ENCODE measurements at regions not wholly inside any gene's neighbourhood (a gene's known extent, or its start where the extent isn't known, plus 50 kb on each side); places are given as distances from the start of the nearest gene placed in this dataset.
"Not testable (repeated sequence)": the region's sequence is repeated elsewhere in the genome, so short reads cannot be mapped to it uniquely, and the experiment has no call there.

- peak in 2 of 6 donors; percentile 13 to 35 for DNase-seq (ENCODE audit: low read depth in 4 of 6, low spot score in 6 of 6)
These were observed 226.6 kb upstream of the MOCS1 start for GRCh38 chr6:40160826-40161225.

GRCh38 chr6:40159865-40160264 lies 225.6 kb upstream of the MOCS1 start:
- no peaks in the 10 kb centered on the region for H3K9me3 ChIP-seq (ENCODE audit: control insufficient read depth, insufficient read depth, low read length)
- H3K27me3 ChIP-seq (ENCODE audit: control insufficient read depth, insufficient read depth, low read length) = no peaks in the 10 kb centered on the region
- WGBS (ENCODE audit: insufficient coverage) = 73% methylated on average over 2 of the region's 2 CpGs
- no peak overlapping the region for H3K27ac ChIP-seq (ENCODE audit: low read depth, low read length)
- no peak overlapping the region for H3K4me3 ChIP-seq (ENCODE audit: low read depth, low read length)
- peaks cover 4% of the 10 kb centered on the region for H3K4me1 ChIP-seq (ENCODE audit: control insufficient read depth, insufficient read depth, low read length)
- H3K36me3 ChIP-seq (ENCODE audit: control insufficient read depth, insufficient read depth, low read length) = no peaks in the 10 kb centered on the region
- no peak for DNase-seq (ENCODE audit: low read depth in 4 of 6, low spot score in 6 of 6)

More at GRCh38 chr6:40160826-40161225, 226.6 kb upstream of the MOCS1 start:
- H3K4me3 ChIP-seq (ENCODE audit: low read depth, low read length) = no peak overlapping the region
- H3K27ac ChIP-seq (ENCODE audit: low read depth, low read length) = no peak overlapping the region
- WGBS (ENCODE audit: insufficient coverage) = 80% methylated on average over 1 of the region's 3 CpGs
- no peaks in the 10 kb centered on the region for H3K36me3 ChIP-seq (ENCODE audit: control insufficient read depth, insufficient read depth, low read length)
- H3K4me1 ChIP-seq (ENCODE audit: control insufficient read depth, insufficient read depth, low read length) = peaks cover 4% of the 10 kb centered on the region
- no peaks in the 10 kb centered on the region for H3K9me3 ChIP-seq (ENCODE audit: control insufficient read depth, insufficient read depth, low read length)
- no peaks in the 10 kb centered on the region for H3K27me3 ChIP-seq (ENCODE audit: control insufficient read depth, insufficient read depth, low read length)

GRCh38 chr6:40152701-40153436 lies 218.6 kb upstream of the MOCS1 start:
- no peak for DNase-seq (ENCODE audit: low read depth in 4 of 6, low spot score in 6 of 6)
- H3K9me3 ChIP-seq (ENCODE audit: control insufficient read depth, insufficient read depth, low read length) = no peaks in the 10 kb centered on the region
- H3K36me3 ChIP-seq (ENCODE audit: control insufficient read depth, insufficient read depth, low read length) = no peaks in the 10 kb centered on the region
- no peak overlapping the region for H3K4me3 ChIP-seq (ENCODE audit: low read depth, low read length)
- no peaks in the 10 kb centered on the region for H3K27me3 ChIP-seq (ENCODE audit: control insufficient read depth, insufficient read depth, low read length)
- H3K4me1 ChIP-seq (ENCODE audit: control insufficient read depth, insufficient read depth, low read length) = no peaks in the 10 kb centered on the region
- no peak overlapping the region for H3K27ac ChIP-seq (ENCODE audit: low read depth, low read length)
- WGBS (ENCODE audit: insufficient coverage) = 86% methylated on average over 5 of the region's 9 CpGs

GRCh38 chr6:40152196-40152595 lies 217.9 kb upstream of the MOCS1 start:
- Histone ChIP-seq H3K27ac (ENCODE audit: low read depth, low read length) (no peak overlapping the region), H3K4me1 (ENCODE audit: control insufficient read depth, insufficient read depth, low read length) (no peaks in the 10 kb centered on the region), H3K4me3 (ENCODE audit: low read depth, low read length) (no peak overlapping the region), H3K36me3 (ENCODE audit: control insufficient read depth, insufficient read depth, low read length) (no peaks in the 10 kb centered on the region), H3K9me3 (ENCODE audit: control insufficient read depth, insufficient read depth, low read length) (no peaks in the 10 kb centered on the region), H3K27me3 (ENCODE audit: control insufficient read depth, insufficient read depth, low read length) (no peaks in the 10 kb centered on the region)
- no peak for DNase-seq (ENCODE audit: low read depth in 4 of 6, low spot score in 6 of 6)

GRCh38 chr6:40148882-40149573 lies 214.8 kb upstream of the MOCS1 start:
- H3K4me1 ChIP-seq (ENCODE audit: control insufficient read depth, insufficient read depth, low read length) = no peaks in the 10 kb centered on the region
- no peak overlapping the region for H3K27ac ChIP-seq (ENCODE audit: low read depth, low read length)
- H3K36me3 ChIP-seq (ENCODE audit: control insufficient read depth, insufficient read depth, low read length) = no peaks in the 10 kb centered on the region
- WGBS (ENCODE audit: insufficient coverage) = 100% methylated on average over 1 of the region's 2 CpGs
- no peak for DNase-seq (ENCODE audit: low read depth in 4 of 6, low spot score in 6 of 6)
- H3K9me3 ChIP-seq (ENCODE audit: control insufficient read depth, insufficient read depth, low read length) = no peaks in the 10 kb centered on the region
- no peak overlapping the region for H3K4me3 ChIP-seq (ENCODE audit: low read depth, low read length)
- H3K27me3 ChIP-seq (ENCODE audit: control insufficient read depth, insufficient read depth, low read length) = no peaks in the 10 kb centered on the region

GRCh38 chr6:40146902-40147301 lies 212.6 kb upstream of the MOCS1 start:
- H3K27ac ChIP-seq (ENCODE audit: low read depth, low read length) = no peak overlapping the region
- H3K36me3 ChIP-seq (ENCODE audit: control insufficient read depth, insufficient read depth, low read length) = no peaks in the 10 kb centered on the region
- H3K4me1 ChIP-seq (ENCODE audit: control insufficient read depth, insufficient read depth, low read length) = no peaks in the 10 kb centered on the region
- no peaks in the 10 kb centered on the region for H3K9me3 ChIP-seq (ENCODE audit: control insufficient read depth, insufficient read depth, low read length)
- H3K27me3 ChIP-seq (ENCODE audit: control insufficient read depth, insufficient read depth, low read length) = no peaks in the 10 kb centered on the region
- no peak overlapping the region for H3K4me3 ChIP-seq (ENCODE audit: low read depth, low read length)
- no peak for DNase-seq (ENCODE audit: low read depth in 4 of 6, low spot score in 6 of 6)
- 92% methylated on average over 3 of the region's 3 CpGs for WGBS (ENCODE audit: insufficient coverage)

GRCh38 chr6:40139447-40139846 lies 205.2 kb upstream of the MOCS1 start:
- Histone ChIP-seq H3K4me3 (ENCODE audit: low read depth, low read length) (no peak overlapping the region), H3K4me1 (ENCODE audit: control insufficient read depth, insufficient read depth, low read length) (no peaks in the 10 kb centered on the region), H3K9me3 (ENCODE audit: control insufficient read depth, insufficient read depth, low read length) (no peaks in the 10 kb centered on the region), H3K27me3 (ENCODE audit: control insufficient read depth, insufficient read depth, low read length) (no peaks in the 10 kb centered on the region), H3K36me3 (ENCODE audit: control insufficient read depth, insufficient read depth, low read length) (no peaks in the 10 kb centered on the region), H3K27ac (ENCODE audit: low read depth, low read length) (no peak overlapping the region)
- no peak for DNase-seq (ENCODE audit: low read depth in 4 of 6, low spot score in 6 of 6)
- WGBS (ENCODE audit: insufficient coverage) = 87% methylated on average over 2 of the region's 2 CpGs

GRCh38 chr6:40138273-40138720 lies 204.0 kb upstream of the MOCS1 start:
- H3K4me1 ChIP-seq (ENCODE audit: control insufficient read depth, insufficient read depth, low read length) = no peaks in the 10 kb centered on the region
- no peak overlapping the region for H3K27ac ChIP-seq (ENCODE audit: low read depth, low read length)
- H3K27me3 ChIP-seq (ENCODE audit: control insufficient read depth, insufficient read depth, low read length) = no peaks in the 10 kb centered on the region
- WGBS (ENCODE audit: insufficient coverage) = no CpG with 5 or more reads among the region's 4 CpGs
- H3K4me3 ChIP-seq (ENCODE audit: low read depth, low read length) = no peak overlapping the region
- H3K9me3 ChIP-seq (ENCODE audit: control insufficient read depth, insufficient read depth, low read length) = no peaks in the 10 kb centered on the region
- H3K36me3 ChIP-seq (ENCODE audit: control insufficient read depth, insufficient read depth, low read length) = no peaks in the 10 kb centered on the region
- DNase-seq (ENCODE audit: low read depth in 4 of 6, low spot score in 6 of 6) = no peak

- WGBS (ENCODE audit: insufficient coverage) = 100% methylated on average over 1 of the region's 6 CpGs
- no peaks in the 10 kb centered on the region for H3K4me1 ChIP-seq (ENCODE audit: control insufficient read depth, insufficient read depth, low read length)
- H3K4me3 ChIP-seq (ENCODE audit: low read depth, low read length) = no peak overlapping the region
- H3K27ac ChIP-seq (ENCODE audit: low read depth, low read length) = no peak overlapping the region
- DNase-seq (ENCODE audit: low read depth in 4 of 6, low spot score in 6 of 6) = no peak
- H3K9me3 ChIP-seq (ENCODE audit: control insufficient read depth, insufficient read depth, low read length) = no peaks in the 10 kb centered on the region
- H3K27me3 ChIP-seq (ENCODE audit: control insufficient read depth, insufficient read depth, low read length) = no peaks in the 10 kb centered on the region
- no peaks in the 10 kb centered on the region for H3K36me3 ChIP-seq (ENCODE audit: control insufficient read depth, insufficient read depth, low read length)
These were observed 201.3 kb upstream of the MOCS1 start for GRCh38 chr6:40135491-40136072.

- H3K4me1 ChIP-seq (ENCODE audit: control insufficient read depth, insufficient read depth, low read length); H3K9me3 ChIP-seq (ENCODE audit: control insufficient read depth, insufficient read depth, low read length); H3K27me3 ChIP-seq (ENCODE audit: control insufficient read depth, insufficient read depth, low read length); H3K36me3 ChIP-seq (ENCODE audit: control insufficient read depth, insufficient read depth, low read length); H3K27ac ChIP-seq (ENCODE audit: low read depth, low read length); H3K4me3 ChIP-seq (ENCODE audit: low read depth, low read length); DNase-seq (ENCODE audit: low read depth in 4 of 6, low spot score in 6 of 6): not testable (repeated sequence)
- 87% methylated on average over 19 of the region's 20 CpGs for WGBS (ENCODE audit: insufficient coverage)
These were observed 199.7 kb upstream of the MOCS1 start for GRCh38 chr6:40133981-40134380.
